Astrocyte of the cerebellum (primary cell): ENCODE measurements at regions not wholly inside any gene's neighbourhood (a gene's known extent, or its start where the extent isn't known, plus 50 kb on each side); places are given as distances from the start of the nearest gene placed in this dataset.
A peak's percentile ranks its signal among the peaks of the same experiment; 100 is the strongest.

ENCODE experiments used
- DNase-seq: peaks from one replicate; pipeline ENCODE4 v3.0.0-alpha.2; 2011; ENCODE audit warnings: low read depth
- H3K4me3 ChIP-seq: 2 replicates; pipeline ENCODE4 v1.5.1; 2011; ENCODE audit warnings: mild to moderate bottlenecking, low read depth, low read length, moderate library complexity
- in situ Hi-C: cut with HindIII; loops from 2 replicates; pipeline ENCODE4 v1.10.0; 2017; ENCODE audit warnings: low sequenced_read_pairs
- TF ChIP-seq, protein P1 (sequence below): IDR thresholded peaks from 2 replicates; pipeline ENCODE4 v1.5.1; 2012; ENCODE audit warnings: low read length, low read depth, moderate library complexity, mild to moderate bottlenecking; ENCODE audit errors: missing control alignments

DNA sequence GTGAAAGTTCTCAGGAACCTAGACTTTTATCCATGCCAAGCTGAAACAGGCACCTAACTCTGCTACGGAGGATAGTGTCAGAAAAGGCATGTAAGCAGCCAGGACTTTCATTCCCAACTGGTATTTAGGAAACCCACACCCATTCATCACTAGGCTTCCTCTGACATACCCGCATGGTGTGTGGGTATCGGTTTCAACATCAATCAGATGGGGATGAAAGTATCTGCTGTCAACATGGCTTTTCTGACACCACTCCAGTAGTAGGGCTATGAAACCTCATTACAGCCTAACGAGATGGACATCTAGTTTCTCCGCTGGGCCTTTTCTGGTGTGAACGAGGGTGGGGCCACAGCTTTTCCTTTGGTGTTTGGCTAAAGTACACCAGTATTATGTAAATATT lies 1178.3 kb downstream of the CDH11 start:
- no peak for DNase-seq
- no peak overlapping the region for H3K4me3 ChIP-seq
- TF ChIP-seq, protein P1, sequence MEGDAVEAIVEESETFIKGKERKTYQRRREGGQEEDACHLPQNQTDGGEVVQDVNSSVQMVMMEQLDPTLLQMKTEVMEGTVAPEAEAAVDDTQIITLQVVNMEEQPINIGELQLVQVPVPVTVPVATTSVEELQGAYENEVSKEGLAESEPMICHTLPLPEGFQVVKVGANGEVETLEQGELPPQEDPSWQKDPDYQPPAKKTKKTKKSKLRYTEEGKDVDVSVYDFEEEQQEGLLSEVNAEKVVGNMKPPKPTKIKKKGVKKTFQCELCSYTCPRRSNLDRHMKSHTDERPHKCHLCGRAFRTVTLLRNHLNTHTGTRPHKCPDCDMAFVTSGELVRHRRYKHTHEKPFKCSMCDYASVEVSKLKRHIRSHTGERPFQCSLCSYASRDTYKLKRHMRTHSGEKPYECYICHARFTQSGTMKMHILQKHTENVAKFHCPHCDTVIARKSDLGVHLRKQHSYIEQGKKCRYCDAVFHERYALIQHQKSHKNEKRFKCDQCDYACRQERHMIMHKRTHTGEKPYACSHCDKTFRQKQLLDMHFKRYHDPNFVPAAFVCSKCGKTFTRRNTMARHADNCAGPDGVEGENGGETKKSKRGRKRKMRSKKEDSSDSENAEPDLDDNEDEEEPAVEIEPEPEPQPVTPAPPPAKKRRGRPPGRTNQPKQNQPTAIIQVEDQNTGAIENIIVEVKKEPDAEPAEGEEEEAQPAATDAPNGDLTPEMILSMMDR: no peak
- in situ Hi-C loops: no loop called here

DNA sequence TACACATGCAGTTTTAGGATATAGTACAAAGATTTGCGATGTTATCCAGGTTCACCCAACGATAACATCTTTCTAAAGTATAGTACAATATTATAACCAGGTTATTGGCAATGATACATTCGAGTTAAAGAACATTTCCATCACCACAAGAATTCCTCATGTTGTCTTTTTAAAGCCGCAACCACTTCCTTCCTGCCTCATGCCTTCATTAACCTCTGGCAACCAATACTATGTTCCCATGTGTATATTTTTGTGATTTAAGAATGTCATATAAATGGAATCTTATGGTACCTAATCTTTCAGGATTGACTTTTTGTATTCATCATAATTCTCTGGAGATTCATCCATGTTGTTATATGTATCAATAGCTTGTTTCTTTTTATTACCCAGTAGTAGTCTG lies 1183.2 kb downstream of the CDH11 start:
- peak; percentile 4 for DNase-seq
- no peak overlapping the region for H3K4me3 ChIP-seq
- TF ChIP-seq, protein P1: no peak
- in situ Hi-C loops: no loop called here

DNA sequence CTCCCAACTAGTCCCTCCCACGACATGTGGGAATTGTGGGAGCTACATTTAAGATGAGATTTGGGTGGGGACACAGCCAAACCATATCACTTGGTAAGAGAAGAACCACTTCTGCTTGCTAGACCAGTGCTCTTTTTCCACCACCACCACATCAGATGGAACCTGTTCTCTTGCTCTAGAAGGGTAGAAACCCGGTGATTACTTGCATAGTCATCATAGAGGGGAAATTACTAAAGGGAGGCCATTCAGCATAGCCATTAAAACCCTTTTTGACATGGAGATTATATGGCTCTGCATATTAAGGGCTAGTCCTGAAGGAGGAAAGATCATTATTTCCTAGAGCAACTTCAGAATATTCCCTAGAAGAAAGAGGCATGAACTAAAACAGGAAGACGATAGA lies 1188.0 kb downstream of the CDH11 start:
- DNase-seq: no peak
- H3K4me3 ChIP-seq: no peak overlapping the region
- in situ Hi-C loops: no loop called here
- TF ChIP-seq, protein P1: no peak

DNA sequence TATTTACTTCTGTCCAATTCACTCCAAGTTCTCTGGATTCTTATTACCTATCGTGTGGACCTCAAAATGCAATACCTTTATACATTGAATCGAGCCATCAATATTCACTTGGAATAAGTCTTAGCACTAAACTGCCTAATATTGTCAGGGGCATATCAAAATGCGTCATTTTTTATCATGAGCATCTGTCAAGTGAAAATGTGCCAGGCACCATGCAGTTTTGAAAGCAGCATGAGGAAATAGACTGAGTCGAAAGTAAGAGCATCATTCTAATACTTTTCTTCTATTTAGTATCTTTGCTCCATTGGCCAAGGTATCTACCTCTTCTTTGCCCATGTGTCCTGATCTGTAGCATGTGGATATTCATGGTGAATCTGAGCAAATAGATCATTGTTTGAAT lies 1193.4 kb downstream of the CDH11 start:
- TF ChIP-seq, protein P1: no peak
- H3K4me3 ChIP-seq: no peak overlapping the region
- in situ Hi-C loops: no loop called here
- no peak for DNase-seq

DNA sequence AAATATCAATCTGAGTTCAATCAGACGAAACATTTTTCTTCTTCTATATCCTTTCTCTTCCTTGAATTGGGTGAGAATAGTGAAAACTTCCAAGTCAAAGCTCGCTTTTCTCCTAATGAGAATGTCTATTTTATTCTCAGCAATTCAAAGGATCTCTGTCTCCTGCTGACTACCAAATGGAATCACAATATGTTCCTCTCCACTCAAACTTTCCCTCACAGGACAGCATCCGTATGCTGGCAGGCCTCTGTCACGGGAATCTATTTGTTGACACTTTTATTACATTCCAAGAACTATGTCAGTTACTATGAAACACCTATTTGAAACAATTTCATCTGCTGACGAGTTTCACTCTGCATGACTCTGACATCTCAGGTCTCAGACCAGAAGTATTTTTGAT lies 1196.6 kb downstream of the CDH11 start:
- no peak for DNase-seq
- TF ChIP-seq, protein P1: no peak
- in situ Hi-C loops: no loop called here
- no peak overlapping the region for H3K4me3 ChIP-seq

DNA sequence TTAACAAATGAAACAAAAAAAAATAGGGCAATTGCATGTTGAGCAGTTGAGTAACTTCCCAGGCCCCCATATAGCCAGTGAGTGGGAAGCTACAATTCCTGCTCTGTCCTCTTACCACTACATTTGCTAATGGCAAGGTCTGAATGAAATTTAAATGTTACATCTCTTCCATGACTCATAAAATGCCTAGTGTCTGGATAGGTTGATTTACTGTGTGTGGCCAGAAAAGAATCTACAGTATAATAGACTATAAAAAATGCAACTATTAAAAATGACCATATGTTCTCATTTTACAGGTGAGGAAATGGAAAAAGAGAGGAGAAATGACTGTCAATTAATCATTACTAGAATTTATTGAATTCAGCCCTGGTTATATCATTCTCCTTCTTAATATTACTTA lies 1199.3 kb downstream of the CDH11 start:
- no peak for DNase-seq
- in situ Hi-C loops: no loop called here
- no peak overlapping the region for H3K4me3 ChIP-seq
- TF ChIP-seq, protein P1: no peak

DNA sequence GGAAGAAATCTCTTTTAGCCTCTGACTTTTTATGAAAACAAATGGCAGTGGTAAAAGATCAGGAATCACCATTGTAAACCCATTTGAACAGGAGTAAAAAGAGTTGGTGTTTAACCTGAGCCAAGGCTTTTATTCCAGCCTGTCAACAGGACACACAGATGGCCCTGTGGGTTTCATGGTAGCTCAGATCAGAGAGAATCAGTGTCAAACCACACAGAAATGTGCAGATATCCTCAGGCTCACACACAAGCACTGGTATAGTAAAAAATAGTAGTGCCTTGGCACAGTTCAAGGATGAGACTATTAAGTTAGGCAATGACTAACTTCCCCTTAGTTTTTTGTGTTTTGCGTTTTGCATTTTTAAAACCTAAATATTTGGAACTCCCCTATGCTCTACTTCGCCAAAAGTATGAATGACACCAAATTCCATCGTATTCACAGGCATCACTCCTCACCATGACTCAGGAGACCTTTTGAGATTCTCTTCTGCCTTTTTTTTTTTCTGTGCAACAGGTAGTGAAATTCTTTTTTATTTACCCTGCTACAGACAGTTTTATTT lies 1200.0 kb downstream of the CDH11 start:
- DNase-seq: no peak
- H3K4me3 ChIP-seq: no peak overlapping the region
- TF ChIP-seq, protein P1: no peak
- in situ Hi-C loops: no loop called here
